Fibroblast of gingiva (primary cell): ENCODE measurements at regions not wholly inside any gene's neighbourhood (a gene's known extent, or its start where the extent isn't known, plus 50 kb on each side); places are given as distances from the start of the nearest gene placed in this dataset.
A peak's percentile ranks its signal among the peaks of the same experiment; 100 is the strongest.
"Not testable (repeated sequence)": the region's sequence is repeated elsewhere in the genome, so short reads cannot be mapped to it uniquely, and the experiment has no call there.

ENCODE experiments used
- DNase-seq: peaks from one replicate; pipeline ENCODE4 v3.0.0-alpha.2; 2011; ENCODE audit warnings: low read depth

DNA sequence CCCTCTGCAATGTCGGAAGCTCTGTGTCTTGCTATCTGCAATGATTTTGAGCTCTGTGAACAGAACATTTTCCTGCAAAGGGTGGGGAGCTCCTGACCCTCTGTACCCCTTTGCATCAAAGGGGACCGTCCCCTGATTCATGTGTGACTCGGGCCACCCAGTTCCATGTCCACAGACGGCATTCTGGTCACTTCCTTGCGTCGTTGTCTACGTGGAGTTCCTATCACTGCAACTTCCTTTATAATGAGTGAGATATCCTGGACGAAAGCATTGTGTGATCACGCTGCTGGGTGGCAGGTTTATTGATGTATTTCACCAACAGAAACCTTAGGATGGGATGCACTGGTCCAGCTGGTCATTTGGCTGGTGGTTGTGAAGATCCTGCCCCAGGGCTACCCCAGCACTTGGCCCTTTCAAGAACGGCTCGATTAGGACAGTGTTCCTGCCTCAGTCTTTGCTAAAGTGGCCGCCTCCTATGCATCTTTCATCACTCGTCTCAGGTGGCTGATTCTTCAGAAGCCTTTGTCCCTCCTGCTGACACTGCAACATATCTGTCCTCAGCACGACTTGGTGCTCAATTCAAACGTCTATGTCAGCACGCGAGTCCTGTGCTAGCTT, 202.7 kb downstream of the ACKR3 start:
- no peak for DNase-seq

GRCh38 chr2:236773206-236773605, 203.6 kb downstream of the ACKR3 start:
- DNase-seq: no peak

GRCh38 chr2:236774171-236774570, 204.5 kb downstream of the ACKR3 start:
- DNase-seq: no peak

GRCh38 chr2:236775511-236775910, 205.9 kb downstream of the ACKR3 start:
- DNase-seq: no peak

- no peak for DNase-seq
These were observed 206.6 kb downstream of the ACKR3 start for GRCh38 chr2:236776206-236776605.

- DNase-seq: peak; percentile 62
These were observed 207.1 kb downstream of the ACKR3 start for GRCh38 chr2:236776695-236777251.

DNA sequence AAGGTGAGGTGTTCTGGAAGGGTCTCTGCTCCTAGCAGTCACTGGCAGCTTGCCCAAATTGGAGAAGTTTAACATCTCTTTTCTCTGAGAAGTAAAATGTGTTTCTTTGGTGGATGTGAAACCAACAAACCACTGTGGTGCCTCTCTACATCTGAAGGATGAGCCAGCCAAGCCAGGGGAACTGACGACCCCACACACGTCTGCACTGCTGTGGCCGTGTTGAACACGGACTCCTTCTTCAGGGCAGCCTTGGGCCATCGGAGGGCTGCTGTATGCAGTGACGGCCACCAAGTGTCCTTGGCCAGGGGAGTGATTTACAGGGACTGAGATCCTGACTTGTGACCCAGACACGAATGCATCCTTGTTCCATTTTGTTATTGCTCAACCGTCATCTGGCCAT, 207.8 kb downstream of the ACKR3 start:
- no peak for DNase-seq

DNA sequence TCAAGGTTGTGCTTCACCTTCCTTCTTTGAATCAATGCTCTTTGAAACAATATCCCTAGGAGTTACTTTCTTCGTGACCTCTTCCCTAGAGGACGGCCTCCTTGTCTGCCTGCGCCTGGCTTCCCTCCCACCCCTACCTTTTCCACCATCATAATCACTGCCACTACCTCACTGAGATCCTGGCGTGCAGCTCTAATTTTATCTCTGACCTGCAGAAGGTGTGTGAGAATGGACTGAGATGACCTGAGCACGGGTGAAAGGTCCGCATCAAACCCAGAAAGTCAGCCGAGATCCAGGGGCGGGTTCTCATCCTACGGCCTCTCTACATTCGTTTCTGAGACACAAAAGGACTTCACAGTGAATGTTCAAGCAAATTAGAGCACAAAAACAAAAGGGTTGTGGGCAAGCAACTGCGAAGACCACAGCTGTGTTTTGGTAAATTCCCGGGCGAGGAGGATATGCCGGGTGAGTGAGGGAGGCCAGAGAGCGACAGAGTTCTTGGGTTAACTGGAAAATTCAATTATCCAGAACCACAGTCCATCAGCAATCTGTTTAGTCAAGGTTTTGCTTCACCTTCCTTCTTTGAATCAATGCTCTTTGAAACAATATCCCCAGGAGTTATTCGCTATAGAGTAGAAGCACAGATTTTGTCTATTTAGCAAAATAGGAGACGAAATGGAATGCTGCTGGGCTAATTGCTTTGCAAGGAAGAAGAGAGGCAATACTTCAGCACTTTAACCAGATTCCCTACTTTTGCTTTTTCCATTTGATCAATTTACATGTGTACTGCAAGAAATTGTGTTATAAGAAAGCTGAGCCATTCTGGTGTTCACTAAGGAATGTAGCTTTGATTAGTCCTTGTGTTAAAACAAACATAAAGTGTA, 212.6 kb downstream of the ACKR3 start:
- DNase-seq: no peak

- no peak for DNase-seq
These were observed 213.3 kb downstream of the ACKR3 start for GRCh38 chr2:236782938-236783337.

- no peak for DNase-seq
These were observed 213.9 kb downstream of the ACKR3 start for GRCh38 chr2:236783417-236784020.

- no peak for DNase-seq
These were observed 216.0 kb downstream of the ACKR3 start for GRCh38 chr2:236785611-236786057.

- DNase-seq: no peak
These were observed 217.1 kb downstream of the ACKR3 start for GRCh38 chr2:236786751-236787150.

- not testable (repeated sequence) for DNase-seq
These were observed 217.8 kb downstream of the ACKR3 start for GRCh38 chr2:236787376-236787775.

- DNase-seq: no peak
These were observed 218.3 kb downstream of the ACKR3 start for GRCh38 chr2:236787885-236788284.

DNA sequence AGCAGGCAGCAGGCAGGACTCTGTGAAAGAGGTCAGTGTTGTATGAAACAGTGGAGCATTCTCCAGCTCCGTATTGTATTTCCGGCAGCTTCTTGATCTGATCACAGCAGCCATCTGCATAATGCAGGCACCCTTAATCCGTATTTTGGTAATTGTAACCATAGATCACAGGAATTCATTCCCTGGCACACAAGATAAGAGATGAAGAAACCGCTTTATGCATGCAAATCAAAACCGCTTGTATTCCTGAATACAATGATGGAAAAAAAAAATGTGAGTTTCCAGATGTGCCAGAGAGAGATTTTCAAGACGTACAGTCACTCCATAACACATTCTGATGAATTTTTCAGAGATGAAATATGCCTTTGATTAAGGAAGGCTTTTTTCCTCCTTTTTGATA, 221.3 kb downstream of the ACKR3 start:
- DNase-seq: peak; percentile 75

DNA sequence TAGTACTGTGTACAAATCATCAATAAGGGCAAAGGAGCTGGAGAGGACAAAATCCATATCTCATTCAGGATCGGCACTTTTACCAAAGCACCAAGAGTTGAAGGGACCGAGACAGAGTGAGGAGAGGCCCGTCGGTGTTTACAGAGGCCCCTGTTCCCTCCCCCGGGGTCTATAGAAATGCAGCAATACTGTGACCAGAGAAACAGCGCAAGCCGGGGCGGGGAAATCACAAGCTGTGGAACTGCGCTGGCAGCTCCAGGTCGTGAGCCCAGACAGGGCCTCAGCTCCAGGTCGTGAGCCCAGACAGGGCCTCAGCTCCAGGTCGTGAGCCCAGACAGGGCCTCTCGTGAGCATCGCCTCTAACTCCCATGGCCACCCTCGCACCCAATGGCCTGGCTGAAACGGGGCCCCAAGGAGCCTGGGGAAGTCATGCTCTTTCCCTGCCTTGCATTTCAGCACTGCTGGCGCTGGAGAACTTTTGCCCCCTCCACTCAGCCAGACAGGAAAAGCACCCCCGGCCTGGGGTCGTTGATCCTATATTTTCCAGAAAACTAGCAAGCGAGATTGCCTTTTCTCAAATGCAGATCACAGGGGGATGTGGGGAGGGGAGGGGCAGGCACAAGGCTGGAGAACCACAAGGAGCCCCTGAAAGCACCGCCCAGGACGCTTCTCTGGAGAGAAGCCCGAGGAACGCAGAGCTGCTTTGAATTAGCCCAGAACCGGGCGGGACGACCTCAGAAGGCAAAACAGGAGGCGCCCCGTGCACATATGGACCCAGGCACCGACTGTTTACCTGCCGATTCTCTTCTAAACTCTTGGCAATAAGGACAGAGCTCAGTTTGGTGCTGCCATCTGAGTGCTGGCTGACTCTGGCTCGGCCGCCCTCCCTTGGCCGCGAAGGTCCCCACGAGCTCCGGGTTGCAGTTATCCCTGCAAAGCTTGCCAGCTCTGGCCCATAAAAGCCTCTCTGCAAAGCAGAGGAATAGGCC, 223.7 kb downstream of the ACKR3 start:
- no peak for DNase-seq

GRCh38 chr2:236794176-236794957, 224.7 kb downstream of the ACKR3 start:
- peak; percentile 14 for DNase-seq

DNA sequence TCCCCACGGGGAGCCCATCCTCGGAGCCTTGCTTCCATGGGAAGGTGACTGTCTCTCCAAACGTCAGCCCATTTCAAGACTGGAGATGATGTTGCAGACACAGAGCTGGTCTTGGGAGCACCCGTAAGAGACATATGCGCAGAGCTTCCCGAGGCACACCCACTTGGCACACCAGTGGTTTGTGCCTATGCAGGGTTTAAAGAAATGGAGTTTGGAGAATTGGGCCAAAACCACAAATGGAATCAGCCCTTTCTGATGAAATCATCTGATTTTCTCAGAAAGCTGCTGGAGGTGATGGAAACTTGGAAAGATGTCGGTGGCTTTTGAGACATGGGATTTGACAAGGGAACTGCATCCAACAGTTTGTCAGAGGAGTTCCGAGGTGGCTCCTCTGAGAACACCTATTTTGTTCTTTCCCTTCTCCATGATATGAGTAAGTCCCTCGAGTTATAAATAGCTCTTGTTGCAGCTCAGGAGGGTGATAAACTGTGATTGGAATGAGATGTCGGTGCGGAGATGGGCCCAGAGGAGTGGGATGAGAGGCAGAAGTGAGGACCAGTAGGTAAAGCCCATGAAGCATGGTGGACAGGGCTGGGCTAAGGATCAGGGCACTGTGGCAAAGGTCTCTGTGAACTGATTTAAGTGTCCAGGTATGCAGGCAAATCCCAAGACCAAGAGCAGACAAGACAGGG, 225.7 kb downstream of the ACKR3 start:
- DNase-seq: no peak

- no peak for DNase-seq
These were observed 226.2 kb downstream of the ACKR3 start for GRCh38 chr2:236795861-236796219.

GRCh38 chr2:236796236-236796635, 226.6 kb downstream of the ACKR3 start:
- DNase-seq: no peak
